Upper lobe of left lung (tissue), 6 donors: ENCODE measurements at regions not wholly inside any gene's neighbourhood (a gene's known extent, or its start where the extent isn't known, plus 50 kb on each side); places are given as distances from the start of the nearest gene placed in this dataset.

Experiments used
- ATAC-seq, 2 donors: fragments of 200-7000 bp; cut with Tn5 transposase; one replicate each; pipeline ENCODE4 v1.9.1; 2022; ENCODE audit warnings: mild to moderate bottlenecking in 2 of 2, moderate library complexity in 2 of 2; ENCODE audit not compliant: low FRiP score in 2 of 2
- DNase-seq, 2 donors: peaks; one replicate each; pipeline ENCODE4 v3.0.0-alpha.2; 2019 to 2020
- H3K27ac ChIP-seq, 4 donors: fragments of 200-600 bp; sonication (generic); one replicate each; pipeline ENCODE4 v1.5.1; 2016 to 2019
- H3K27me3 ChIP-seq, 4 donors: fragments of 200-600 bp; sonication (generic); one replicate each; pipeline ENCODE4 v1.5.1; 2017 to 2019
- H3K36me3 ChIP-seq, 4 donors: fragments of 200-600 bp; sonication (generic); one replicate each; pipeline ENCODE4 v1.5.1; 2016 to 2019
- H3K4me1 ChIP-seq, 4 donors: fragments of 200-600 bp; sonication (generic); one replicate each; pipeline ENCODE4 v1.5.1; 2018 to 2019
- H3K4me3 ChIP-seq, 4 donors: fragments of 200-600 bp; sonication (generic); one replicate each; pipeline ENCODE4 v1.5.1; 2017 to 2019; ENCODE audit warnings: mild to moderate bottlenecking in 2 of 4, moderate library complexity in 1 of 4
- H3K9me3 ChIP-seq, 4 donors: fragments of 200-600 bp; sonication (generic); one replicate each; pipeline ENCODE4 v1.5.1; 2018 to 2019
- EP300 ChIP-seq, 4 donors: sonication (generic); formaldehyde crosslinking; IDR thresholded peaks; one replicate each; pipeline ENCODE4 v1.5.1; 2017; ENCODE audit warnings: antibody characterized with exemption in 4 of 4, control low read depth in 2 of 4
- POLR2A ChIP-seq, 4 donors: fragments of 450-650 bp; IDR thresholded peaks; one replicate each; pipeline ENCODE4 v1.5.1; 2016 to 2017; ENCODE audit warnings: antibody characterized with exemption in 4 of 4, mild to moderate bottlenecking in 2 of 4
- POLR2AphosphoS5 ChIP-seq, 2 donors: sonication (generic); formaldehyde crosslinking; IDR thresholded peaks; one replicate each; pipeline ENCODE4 v1.5.1; 2017; ENCODE audit warnings: antibody characterized with exemption in 2 of 2
- WGBS, 2 donors: methylation state at CpG; one replicate each; pipeline ENCODE4 v1.1.5; 2017 to 2018; 5-methylcytosine and 5-hydroxymethylcytosine counted together
- TF ChIP-seq, protein P1 (sequence below), 6 experiments: fragments of 450-650 bp in 4 of 6; fragments of 200-600 bp in 2 of 6; sonication (generic) in 2 of 6; IDR thresholded peaks; one replicate each; pipeline ENCODE4 v1.5.1; 2016 to 2019; ENCODE audit warnings: antibody characterized with exemption in 6 of 6
- donor health status: DM: no; HTN: no; CAD: no; lungs with moderate emphysema.
- donor health status: DM: no; HTN: yes; CAD: no; lungs with severe emphysema.

DNA sequence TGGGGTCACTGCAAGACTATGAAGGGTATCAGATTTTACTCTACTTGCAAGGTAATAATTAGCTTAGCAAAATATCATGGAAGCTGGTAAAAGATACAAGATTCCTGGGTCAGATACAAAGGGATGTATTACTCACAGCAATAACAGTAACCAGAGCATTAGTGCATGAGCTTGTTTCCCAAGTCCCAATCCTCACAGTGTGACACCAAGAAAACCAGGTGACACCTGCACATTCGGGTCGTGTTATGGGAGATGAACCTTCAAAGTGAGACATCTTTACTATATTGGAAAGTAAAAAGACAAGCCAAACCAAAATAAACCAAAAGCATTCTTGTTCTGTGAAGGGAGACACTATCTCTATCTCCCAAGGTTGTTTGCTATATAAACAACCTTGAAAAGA, 528.7 kb upstream of the TGFBR2 start:
- ATAC-seq (no peak), DNase-seq (no peak)
- Histone ChIP-seq H3K4me3 (no peak overlapping the region), H3K36me3 (no peaks in the 10 kb centered on the region), H3K27me3 (no peaks in the 10 kb centered on the region), H3K4me1 (no peaks in the 10 kb centered on the region), H3K9me3 (no peaks in the 10 kb centered on the region), H3K27ac (no peak overlapping the region)
- TF ChIP-seq POLR2A (IDR thresholded peaks at IDR 0.05) = no peak
- no peak for TF ChIP-seq EP300 (IDR thresholded peaks at IDR 0.05)
- TF ChIP-seq, protein P1, sequence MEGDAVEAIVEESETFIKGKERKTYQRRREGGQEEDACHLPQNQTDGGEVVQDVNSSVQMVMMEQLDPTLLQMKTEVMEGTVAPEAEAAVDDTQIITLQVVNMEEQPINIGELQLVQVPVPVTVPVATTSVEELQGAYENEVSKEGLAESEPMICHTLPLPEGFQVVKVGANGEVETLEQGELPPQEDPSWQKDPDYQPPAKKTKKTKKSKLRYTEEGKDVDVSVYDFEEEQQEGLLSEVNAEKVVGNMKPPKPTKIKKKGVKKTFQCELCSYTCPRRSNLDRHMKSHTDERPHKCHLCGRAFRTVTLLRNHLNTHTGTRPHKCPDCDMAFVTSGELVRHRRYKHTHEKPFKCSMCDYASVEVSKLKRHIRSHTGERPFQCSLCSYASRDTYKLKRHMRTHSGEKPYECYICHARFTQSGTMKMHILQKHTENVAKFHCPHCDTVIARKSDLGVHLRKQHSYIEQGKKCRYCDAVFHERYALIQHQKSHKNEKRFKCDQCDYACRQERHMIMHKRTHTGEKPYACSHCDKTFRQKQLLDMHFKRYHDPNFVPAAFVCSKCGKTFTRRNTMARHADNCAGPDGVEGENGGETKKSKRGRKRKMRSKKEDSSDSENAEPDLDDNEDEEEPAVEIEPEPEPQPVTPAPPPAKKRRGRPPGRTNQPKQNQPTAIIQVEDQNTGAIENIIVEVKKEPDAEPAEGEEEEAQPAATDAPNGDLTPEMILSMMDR (IDR thresholded peaks at IDR 0.05) = no peak
- no peak for TF ChIP-seq POLR2AphosphoS5 (IDR thresholded peaks at IDR 0.05)
- WGBS, 2 donors = 79 to 83% methylated on average over 2 of the region's 2 CpGs

GRCh38 chr3:30078736-30079135, 527.7 kb upstream of the TGFBR2 start:
- DNase-seq = no peak
- no peak for ATAC-seq
- H3K27ac ChIP-seq = no peak overlapping the region
- TF ChIP-seq EP300 (IDR thresholded peaks at IDR 0.05) = no peak
- TF ChIP-seq POLR2A (IDR thresholded peaks at IDR 0.05) = no peak
- no peak for TF ChIP-seq POLR2AphosphoS5 (IDR thresholded peaks at IDR 0.05)
- TF ChIP-seq, protein P1 (IDR thresholded peaks at IDR 0.05) = no peak
- H3K9me3 ChIP-seq = no peaks in the 10 kb centered on the region
- WGBS, 2 donors = 63 to 78% methylated on average over 2 of the region's 2 CpGs
- no peaks in the 10 kb centered on the region for H3K27me3 ChIP-seq
- no peaks in the 10 kb centered on the region for H3K4me1 ChIP-seq
- no peaks in the 10 kb centered on the region for H3K36me3 ChIP-seq
- H3K4me3 ChIP-seq = no peak overlapping the region

DNA sequence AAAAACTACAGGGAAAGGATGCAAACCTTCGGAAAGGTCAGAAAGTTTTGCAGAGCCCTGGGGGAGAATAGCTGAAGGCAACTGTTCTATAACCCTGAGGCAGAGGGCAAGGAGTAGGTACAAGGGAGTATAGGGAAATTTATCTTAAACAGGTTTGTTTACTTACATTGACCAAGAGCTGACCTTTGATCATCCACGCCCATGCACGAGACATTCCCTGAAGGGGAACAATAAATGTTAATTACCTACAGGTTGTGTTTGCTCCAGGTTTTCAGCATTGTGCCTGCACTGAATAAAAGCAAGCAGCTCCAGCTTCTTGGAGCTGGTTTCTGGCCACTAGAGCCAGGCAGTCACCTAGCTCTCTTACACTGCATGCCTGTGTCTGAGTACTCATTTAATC, 524.5 kb upstream of the TGFBR2 start:
- Histone ChIP-seq H3K4me3 (no peak overlapping the region), H3K27me3 (no peaks in the 10 kb centered on the region), H3K27ac (no peak overlapping the region), H3K4me1 (no peaks in the 10 kb centered on the region), H3K36me3 (no peaks in the 10 kb centered on the region), H3K9me3 (no peaks in the 10 kb centered on the region)
- no peak for DNase-seq
- WGBS, 2 donors = 68 to 74% methylated on average over 3 of the region's 3 CpGs
- ATAC-seq = no peak
- TF ChIP-seq, protein P1 (IDR thresholded peaks at IDR 0.05) = no peak
- TF ChIP-seq POLR2A (IDR thresholded peaks at IDR 0.05) (no peak), EP300 (IDR thresholded peaks at IDR 0.05) (no peak), POLR2AphosphoS5 (IDR thresholded peaks at IDR 0.05) (no peak)

DNA sequence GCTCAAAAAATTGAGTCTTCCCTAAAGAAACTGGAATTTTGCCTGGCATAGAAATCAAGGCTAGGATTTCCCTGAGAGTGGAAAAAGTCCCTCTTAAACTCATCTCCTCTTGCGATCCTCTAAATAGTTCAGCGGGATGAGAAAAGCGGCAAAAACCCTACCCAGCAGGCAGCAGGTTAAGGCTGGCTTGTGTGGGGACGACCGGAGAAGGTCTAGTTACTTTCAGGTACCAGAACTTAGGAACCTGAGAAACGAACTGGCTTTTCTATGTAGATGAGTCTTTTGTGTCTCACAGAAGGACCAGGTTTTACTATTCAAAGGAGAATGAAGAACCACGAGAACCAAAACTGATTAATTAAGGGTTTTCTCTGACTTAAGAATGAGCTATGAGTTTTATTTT, 523.7 kb upstream of the TGFBR2 start:
- TF ChIP-seq EP300 (IDR thresholded peaks at IDR 0.05) (no peak), POLR2A (IDR thresholded peaks at IDR 0.05) (no peak), POLR2AphosphoS5 (IDR thresholded peaks at IDR 0.05) (no peak)
- TF ChIP-seq, protein P1 (IDR thresholded peaks at IDR 0.05) = no peak
- no peak overlapping the region for H3K27ac ChIP-seq
- no peak for DNase-seq
- no peaks in the 10 kb centered on the region for H3K4me1 ChIP-seq
- no peak for ATAC-seq
- 91 to 93% methylated on average over 7 of the region's 7 CpGs for WGBS, 2 donors
- H3K4me3 ChIP-seq = no peak overlapping the region
- no peaks in the 10 kb centered on the region for H3K27me3 ChIP-seq
- no peaks in the 10 kb centered on the region for H3K36me3 ChIP-seq
- H3K9me3 ChIP-seq = no peaks in the 10 kb centered on the region

GRCh38 chr3:30083315-30083714, 523.1 kb upstream of the TGFBR2 start:
- Histone ChIP-seq H3K4me3 (no peak overlapping the region), H3K36me3 (no peaks in the 10 kb centered on the region), H3K4me1 (no peaks in the 10 kb centered on the region), H3K9me3 (no peaks in the 10 kb centered on the region), H3K27me3 (no peaks in the 10 kb centered on the region), H3K27ac (no peak overlapping the region)
- ATAC-seq (no peak), DNase-seq (no peak)
- WGBS, 2 donors = 86 to 89% methylated on average over 4 of the region's 4 CpGs
- TF ChIP-seq, protein P1 (IDR thresholded peaks at IDR 0.05) = no peak
- no peak for TF ChIP-seq POLR2AphosphoS5 (IDR thresholded peaks at IDR 0.05)
- TF ChIP-seq EP300 (IDR thresholded peaks at IDR 0.05) = no peak
- no peak for TF ChIP-seq POLR2A (IDR thresholded peaks at IDR 0.05)
